ENCODE measurements at regions not wholly inside any gene's neighbourhood (a gene's known extent, or its start where the extent isn't known, plus 50 kb on each side); places are given as distances from the start of the nearest gene placed in this dataset.

DNA sequence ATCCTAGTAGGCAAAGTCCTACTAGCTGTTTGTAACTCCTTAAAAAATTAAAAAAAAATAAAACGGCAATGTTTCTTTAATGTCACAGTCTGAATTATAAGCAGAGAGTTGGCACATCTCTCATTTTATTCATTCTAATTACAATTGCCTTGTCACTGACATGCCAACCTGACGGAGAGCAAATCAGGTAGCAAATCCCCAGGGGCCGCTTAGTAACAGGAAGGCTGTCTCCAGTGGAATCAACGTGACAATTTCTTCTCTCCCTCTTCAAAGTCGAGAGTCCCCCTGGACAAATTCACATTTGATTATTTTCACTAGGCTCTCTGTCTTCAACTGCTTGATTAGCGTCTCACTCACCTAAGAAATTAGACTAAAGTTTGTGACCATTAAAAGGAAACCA lies 1598.9 kb upstream of the PIK3C3 start:
- TF ChIP-seq ZNF274 (IDR thresholded peaks at IDR 0.05; ENCODE audit: low read depth, low read length) (no peak), YY1 (IDR thresholded peaks at IDR 0.05; ENCODE audit: insufficient read depth, insufficient read length) (no peak)

All from NT2/D1 (cell line).